ENCODE measurements at regions not wholly inside any gene's neighbourhood (a gene's known extent, or its start where the extent isn't known, plus 50 kb on each side); places are given as distances from the start of the nearest gene placed in this dataset.

DNA sequence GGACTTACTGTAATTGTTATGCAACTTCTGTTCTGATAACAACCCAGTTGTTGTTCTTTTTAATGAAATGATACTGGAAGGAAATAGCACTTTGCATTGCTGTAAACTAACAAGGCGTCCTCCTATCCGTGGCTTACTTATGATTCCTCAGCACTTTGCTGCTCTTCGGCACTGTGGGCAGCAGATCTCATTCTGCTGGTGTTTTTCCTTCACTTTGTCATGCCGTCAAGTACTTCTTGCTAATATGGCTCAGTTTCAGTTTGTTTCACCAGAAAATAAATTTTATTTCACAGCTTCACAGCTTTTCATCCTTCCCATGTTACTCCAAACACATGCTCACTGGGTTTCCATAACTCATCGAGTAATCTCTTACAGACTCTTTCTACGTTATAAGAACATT lies 289.3 kb downstream of the MEIS1 start:
- H3K9me3 ChIP-seq (ENCODE audit: control insufficient read depth, insufficient read depth, low read length): no peaks in the 10 kb centered on the region
- no peak overlapping the region for H3K4me3 ChIP-seq (ENCODE audit: low read depth, low read length)
- peaks cover 16% of the 10 kb centered on the region for H3K4me1 ChIP-seq (ENCODE audit: control insufficient read depth, insufficient read depth, low read length)
- no peaks in the 10 kb centered on the region for H3K27me3 ChIP-seq (ENCODE audit: control insufficient read depth, insufficient read depth, low read length)
- H3K9ac ChIP-seq (ENCODE audit: low read depth, low read length): no peak overlapping the region
- no peaks in the 10 kb centered on the region for H3K36me3 ChIP-seq (ENCODE audit: control insufficient read depth, insufficient read depth, low read length)
- H3K27ac ChIP-seq (ENCODE audit: low read depth, low read length): no peak overlapping the region

DNA sequence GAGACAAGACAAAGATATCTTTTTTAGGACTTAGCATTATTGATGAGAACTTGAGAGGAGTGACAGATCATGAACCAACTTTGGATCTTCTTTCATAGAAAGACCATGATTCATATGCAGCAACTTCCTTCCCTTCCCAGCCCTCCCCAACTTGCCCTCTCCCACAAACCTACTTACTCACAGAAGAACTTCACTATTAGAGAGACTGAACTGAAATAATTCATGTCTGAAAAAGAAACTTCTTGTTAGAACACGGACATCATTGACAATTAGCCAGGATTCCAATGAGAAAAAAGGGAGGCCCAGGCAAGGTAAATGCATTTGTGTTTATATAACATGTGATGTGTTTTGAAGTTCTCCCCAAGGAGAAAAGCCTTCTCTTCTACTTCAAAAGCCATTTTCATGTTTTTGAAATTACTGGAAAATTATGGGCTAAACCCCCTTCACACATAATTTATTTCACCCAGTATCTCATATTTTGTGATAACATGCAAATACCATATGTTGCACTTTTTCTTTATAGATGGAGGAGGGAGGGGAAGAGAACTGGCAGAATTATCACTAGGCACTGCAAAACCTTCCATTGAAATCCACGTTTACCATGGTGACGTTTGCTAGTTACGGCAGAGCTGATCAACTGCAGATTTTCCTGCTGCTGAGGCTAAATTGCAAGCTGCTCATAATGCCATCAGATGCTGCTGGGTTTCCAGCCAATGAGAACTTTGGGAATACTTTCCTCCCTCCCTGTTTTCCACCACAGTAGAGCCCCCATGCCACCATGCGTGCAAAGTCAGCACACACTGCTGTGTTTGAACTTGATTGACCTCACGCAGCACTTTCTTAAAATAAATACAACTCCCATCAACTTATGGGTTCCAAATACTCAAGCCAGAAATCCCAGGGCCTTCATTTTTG lies 294.7 kb downstream of the MEIS1 start:
- Histone ChIP-seq H3K4me1 (ENCODE audit: control insufficient read depth, insufficient read depth, low read length) (peaks cover 8% of the 10 kb centered on the region), H3K9ac (ENCODE audit: low read depth, low read length) (no peak overlapping the region), H3K9me3 (ENCODE audit: control insufficient read depth, insufficient read depth, low read length) (no peaks in the 10 kb centered on the region), H3K4me3 (ENCODE audit: low read depth, low read length) (no peak overlapping the region), H3K27ac (ENCODE audit: low read depth, low read length) (no peak overlapping the region), H3K36me3 (ENCODE audit: control insufficient read depth, insufficient read depth, low read length) (no peaks in the 10 kb centered on the region), H3K27me3 (ENCODE audit: control insufficient read depth, insufficient read depth, low read length) (no peaks in the 10 kb centered on the region)

DNA sequence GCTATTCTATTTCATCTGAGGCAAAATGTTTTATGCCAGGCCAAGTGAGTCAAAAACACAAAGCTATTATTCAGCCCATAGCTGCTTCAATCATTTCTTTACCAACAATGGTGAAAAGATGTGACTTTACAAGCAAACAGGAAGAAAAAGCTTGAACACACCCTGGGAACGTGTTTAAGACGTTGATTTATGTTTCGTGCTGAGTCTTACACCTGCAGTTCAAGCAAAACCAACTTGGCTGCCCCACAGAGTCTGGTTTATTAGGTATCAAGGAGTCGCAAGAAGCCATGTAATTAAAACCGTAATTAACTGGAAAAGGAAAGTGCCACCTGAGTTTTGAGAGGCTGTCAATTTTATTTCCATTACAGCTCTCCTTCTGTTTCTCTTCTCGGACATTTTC lies 295.5 kb downstream of the MEIS1 start:
- Histone ChIP-seq H3K9ac (ENCODE audit: low read depth, low read length) (no peak overlapping the region), H3K4me3 (ENCODE audit: low read depth, low read length) (no peak overlapping the region), H3K9me3 (ENCODE audit: control insufficient read depth, insufficient read depth, low read length) (no peaks in the 10 kb centered on the region), H3K4me1 (ENCODE audit: control insufficient read depth, insufficient read depth, low read length) (peaks cover 4% of the 10 kb centered on the region; the same call in 1 of the 2 replicates), H3K36me3 (ENCODE audit: control insufficient read depth, insufficient read depth, low read length) (no peaks in the 10 kb centered on the region), H3K27me3 (ENCODE audit: control insufficient read depth, insufficient read depth, low read length) (no peaks in the 10 kb centered on the region), H3K27ac (ENCODE audit: low read depth, low read length) (no peak overlapping the region)

DNA sequence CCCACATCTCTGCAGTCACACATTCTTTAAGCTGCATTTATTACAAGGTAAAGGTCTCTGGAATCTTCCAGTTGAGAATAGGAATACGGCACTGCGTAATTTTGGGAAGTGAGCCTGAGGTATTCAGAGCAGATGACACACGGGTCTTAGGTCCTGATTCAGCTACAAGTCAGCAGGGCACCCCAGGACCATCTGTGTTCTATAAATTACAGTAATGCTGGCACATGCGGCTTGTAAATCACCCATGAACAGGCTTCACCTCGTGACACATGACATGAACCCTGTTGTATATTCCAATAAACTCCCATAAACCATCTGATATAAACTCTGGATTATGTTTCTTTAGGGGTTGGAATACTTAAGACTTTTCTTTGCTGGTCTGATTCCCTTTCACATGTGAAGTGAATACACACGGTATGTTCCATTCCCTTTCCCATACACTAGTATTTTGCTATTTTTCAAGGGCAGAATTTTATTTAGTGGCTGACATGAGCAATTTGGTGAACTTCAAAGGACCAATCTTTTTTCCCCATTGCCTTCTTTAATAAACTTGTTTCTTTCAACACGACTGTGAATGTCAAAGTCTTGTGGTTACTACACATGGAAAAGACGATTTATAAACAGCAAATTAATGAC lies 298.6 kb downstream of the MEIS1 start:
- Histone ChIP-seq H3K27me3 (ENCODE audit: control insufficient read depth, insufficient read depth, low read length) (no peaks in the 10 kb centered on the region), H3K9ac (ENCODE audit: low read depth, low read length) (no peak overlapping the region), H3K36me3 (ENCODE audit: control insufficient read depth, insufficient read depth, low read length) (no peaks in the 10 kb centered on the region), H3K9me3 (ENCODE audit: control insufficient read depth, insufficient read depth, low read length) (no peaks in the 10 kb centered on the region), H3K27ac (ENCODE audit: low read depth, low read length) (no peak overlapping the region), H3K4me3 (ENCODE audit: low read depth, low read length) (no peak overlapping the region), H3K4me1 (ENCODE audit: control insufficient read depth, insufficient read depth, low read length) (peaks cover 3% of the 10 kb centered on the region; the same call in 1 of the 2 replicates)

DNA sequence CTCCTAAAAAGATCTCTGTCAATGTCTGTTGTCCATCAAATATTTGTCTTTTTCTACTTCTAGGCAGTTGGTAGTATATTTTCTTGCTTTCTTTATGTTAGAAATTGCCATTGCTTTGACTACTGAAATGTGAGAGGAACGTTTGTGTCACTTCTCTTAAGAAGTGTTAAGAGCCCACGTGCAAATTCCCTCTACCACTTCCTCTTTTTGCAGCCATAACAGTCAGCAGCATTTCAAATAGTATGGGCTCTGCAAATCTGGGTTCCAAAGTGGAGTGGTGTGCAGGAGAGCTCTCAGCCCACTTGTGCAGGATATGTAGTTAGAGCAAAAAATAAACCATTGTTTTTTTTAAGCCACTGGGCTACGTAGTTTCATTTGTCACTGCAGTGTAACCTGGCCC lies 314.0 kb downstream of the MEIS1 start:
- Histone ChIP-seq H3K9me3 (ENCODE audit: control insufficient read depth, insufficient read depth, low read length) (no peaks in the 10 kb centered on the region), H3K4me3 (ENCODE audit: low read depth, low read length) (no peak overlapping the region), H3K36me3 (ENCODE audit: control insufficient read depth, insufficient read depth, low read length) (no peaks in the 10 kb centered on the region), H3K4me1 (ENCODE audit: control insufficient read depth, insufficient read depth, low read length) (no peaks in the 10 kb centered on the region), H3K27ac (ENCODE audit: low read depth, low read length) (no peak overlapping the region), H3K27me3 (ENCODE audit: control insufficient read depth, insufficient read depth, low read length) (no peaks in the 10 kb centered on the region), H3K9ac (ENCODE audit: low read depth, low read length) (no peak overlapping the region)

DNA sequence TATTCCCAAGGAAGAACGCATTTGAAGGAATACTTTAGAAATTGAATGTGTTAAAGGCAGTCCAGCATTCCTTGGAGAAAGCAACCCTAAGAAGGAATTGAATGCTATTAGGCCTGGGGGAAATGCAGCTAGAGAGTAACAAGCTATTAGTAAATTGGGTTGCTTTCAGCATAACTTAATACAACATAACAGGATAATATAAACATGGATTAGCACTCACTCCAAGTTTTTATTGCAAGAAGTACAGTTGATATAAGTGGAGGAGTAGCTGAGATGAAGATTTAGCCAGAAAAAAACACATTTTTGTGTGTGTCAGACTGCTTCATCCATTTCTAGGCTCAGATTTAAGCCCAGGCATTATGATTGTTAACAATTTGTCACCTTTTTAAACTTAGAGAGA lies 314.6 kb downstream of the MEIS1 start:
- Histone ChIP-seq H3K36me3 (ENCODE audit: control insufficient read depth, insufficient read depth, low read length) (no peaks in the 10 kb centered on the region), H3K4me3 (ENCODE audit: low read depth, low read length) (no peak overlapping the region), H3K9me3 (ENCODE audit: control insufficient read depth, insufficient read depth, low read length) (no peaks in the 10 kb centered on the region), H3K4me1 (ENCODE audit: control insufficient read depth, insufficient read depth, low read length) (no peaks in the 10 kb centered on the region), H3K27me3 (ENCODE audit: control insufficient read depth, insufficient read depth, low read length) (no peaks in the 10 kb centered on the region), H3K27ac (ENCODE audit: low read depth, low read length) (no peak overlapping the region), H3K9ac (ENCODE audit: low read depth, low read length) (no peak overlapping the region)

DNA sequence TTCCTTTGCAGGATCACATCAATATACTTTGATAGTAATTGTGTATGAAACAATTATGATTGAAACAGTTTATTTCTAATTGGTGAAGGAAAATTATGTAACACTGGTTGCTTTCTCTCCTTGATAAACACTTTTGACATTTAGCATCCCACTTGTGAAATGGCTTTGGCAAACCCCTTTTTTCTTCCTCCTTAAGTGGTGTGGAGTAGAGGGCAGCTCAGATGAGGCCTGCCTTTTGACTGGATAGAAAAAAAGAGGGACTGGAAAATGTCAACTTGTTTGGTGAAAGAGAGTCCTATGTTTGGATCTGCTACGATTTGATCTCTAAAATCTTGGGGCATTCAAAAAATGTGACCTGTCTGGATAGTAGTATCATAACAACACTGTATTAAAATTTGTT lies 318.3 kb downstream of the MEIS1 start:
- Histone ChIP-seq H3K9ac (ENCODE audit: low read depth, low read length) (no peak overlapping the region), H3K9me3 (ENCODE audit: control insufficient read depth, insufficient read depth, low read length) (no peaks in the 10 kb centered on the region), H3K4me1 (ENCODE audit: control insufficient read depth, insufficient read depth, low read length) (peaks cover 10% of the 10 kb centered on the region; the same call in 1 of the 2 replicates), H3K4me3 (ENCODE audit: low read depth, low read length) (no peak overlapping the region), H3K36me3 (ENCODE audit: control insufficient read depth, insufficient read depth, low read length) (no peaks in the 10 kb centered on the region), H3K27me3 (ENCODE audit: control insufficient read depth, insufficient read depth, low read length) (no peaks in the 10 kb centered on the region), H3K27ac (ENCODE audit: low read depth, low read length) (no peak overlapping the region)

DNA sequence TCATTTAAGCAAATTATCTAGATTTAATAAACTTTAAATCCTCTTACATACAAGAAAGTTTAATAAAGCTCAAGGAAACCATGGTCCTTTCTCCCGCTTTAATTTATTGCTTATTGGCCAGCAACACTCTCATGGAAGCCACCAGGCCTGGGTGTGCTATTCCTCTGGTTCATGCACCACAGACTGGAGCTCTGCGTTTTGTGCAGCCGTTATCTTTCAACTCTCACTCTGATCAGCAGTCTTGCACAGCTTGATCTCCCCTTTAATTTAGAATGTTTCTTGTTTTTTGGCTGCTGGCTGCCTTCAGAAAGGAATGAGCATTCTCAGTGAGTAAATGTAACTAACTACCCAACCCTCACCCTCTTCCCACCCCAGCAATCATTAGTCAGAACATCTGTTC lies 318.7 kb downstream of the MEIS1 start:
- no peak overlapping the region for H3K4me3 ChIP-seq (ENCODE audit: low read depth, low read length)
- H3K27me3 ChIP-seq (ENCODE audit: control insufficient read depth, insufficient read depth, low read length): no peaks in the 10 kb centered on the region
- no peak overlapping the region for H3K9ac ChIP-seq (ENCODE audit: low read depth, low read length)
- peaks cover 10% of the 10 kb centered on the region; the same call in 1 of the 2 replicates for H3K4me1 ChIP-seq (ENCODE audit: control insufficient read depth, insufficient read depth, low read length)
- no peaks in the 10 kb centered on the region for H3K9me3 ChIP-seq (ENCODE audit: control insufficient read depth, insufficient read depth, low read length)
- no peaks in the 10 kb centered on the region for H3K36me3 ChIP-seq (ENCODE audit: control insufficient read depth, insufficient read depth, low read length)
- no peak overlapping the region for H3K27ac ChIP-seq (ENCODE audit: low read depth, low read length)

DNA sequence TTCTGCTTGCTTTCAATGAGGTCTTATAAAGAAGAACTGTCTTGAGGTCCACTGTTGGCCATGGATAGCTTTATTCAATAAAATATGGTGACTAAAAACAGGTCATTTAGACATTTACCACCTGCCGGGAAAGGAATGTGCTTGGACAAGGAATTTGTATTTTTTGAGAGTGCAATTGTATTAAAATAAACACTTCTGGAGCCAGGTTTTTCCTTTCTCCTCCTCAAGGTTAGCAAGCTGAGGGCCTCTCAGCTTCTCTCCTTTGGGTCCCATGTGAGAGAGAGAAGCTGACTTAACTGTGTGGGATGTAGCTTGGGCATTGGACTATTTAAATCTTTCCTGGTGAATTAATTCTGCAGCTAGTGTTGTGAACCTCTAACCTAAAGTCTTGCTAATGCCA lies 321.0 kb downstream of the MEIS1 start:
- Histone ChIP-seq H3K9ac (ENCODE audit: low read depth, low read length) (no peak overlapping the region), H3K9me3 (ENCODE audit: control insufficient read depth, insufficient read depth, low read length) (no peaks in the 10 kb centered on the region), H3K36me3 (ENCODE audit: control insufficient read depth, insufficient read depth, low read length) (no peaks in the 10 kb centered on the region), H3K27me3 (ENCODE audit: control insufficient read depth, insufficient read depth, low read length) (no peaks in the 10 kb centered on the region), H3K4me1 (ENCODE audit: control insufficient read depth, insufficient read depth, low read length) (peaks cover 10% of the 10 kb centered on the region; the same call in 1 of the 2 replicates), H3K27ac (ENCODE audit: low read depth, low read length) (no peak overlapping the region), H3K4me3 (ENCODE audit: low read depth, low read length) (no peak overlapping the region)

DNA sequence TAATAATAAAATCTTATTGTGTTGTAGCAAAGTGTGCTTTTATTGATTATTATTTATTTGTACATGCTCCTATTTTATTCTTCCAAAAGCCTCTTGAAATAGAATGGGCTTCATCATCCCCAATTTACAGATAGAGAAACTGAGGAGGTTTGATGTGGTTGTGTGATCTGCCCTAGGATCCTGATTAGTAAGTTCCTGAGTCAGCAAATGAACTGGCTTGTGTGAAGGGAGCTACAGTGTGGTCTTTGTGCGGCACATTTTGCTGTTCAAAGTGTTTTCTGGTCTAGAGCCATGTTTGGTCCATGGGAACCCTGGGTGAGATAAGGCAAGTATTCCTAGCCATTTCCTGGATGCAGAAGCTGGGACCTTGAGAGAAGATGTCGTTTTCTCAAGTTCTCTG lies 326.9 kb downstream of the MEIS1 start:
- Histone ChIP-seq H3K36me3 (ENCODE audit: control insufficient read depth, insufficient read depth, low read length) (no peaks in the 10 kb centered on the region), H3K27me3 (ENCODE audit: control insufficient read depth, insufficient read depth, low read length) (no peaks in the 10 kb centered on the region), H3K9ac (ENCODE audit: low read depth, low read length) (no peak overlapping the region), H3K4me1 (ENCODE audit: control insufficient read depth, insufficient read depth, low read length) (no peaks in the 10 kb centered on the region), H3K27ac (ENCODE audit: low read depth, low read length) (no peak overlapping the region), H3K9me3 (ENCODE audit: control insufficient read depth, insufficient read depth, low read length) (no peaks in the 10 kb centered on the region), H3K4me3 (ENCODE audit: low read depth, low read length) (no peak overlapping the region)

DNA sequence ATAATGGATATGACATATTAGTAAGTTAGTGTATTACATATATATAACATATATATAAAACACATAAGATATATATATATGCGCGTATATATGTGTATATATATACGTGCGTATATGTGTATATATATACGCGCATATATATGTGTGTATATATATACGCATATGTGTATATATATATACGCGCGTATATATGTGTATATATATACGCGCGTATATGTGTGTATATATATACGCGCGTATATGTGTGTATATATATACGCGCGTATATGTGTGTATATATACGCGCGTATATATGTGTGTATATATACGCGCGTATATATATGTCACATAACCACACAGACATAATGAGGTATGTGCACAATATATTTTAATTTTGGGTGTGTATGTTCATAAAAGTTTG lies 327.8 kb downstream of the MEIS1 start:
- Histone ChIP-seq H3K9me3 (ENCODE audit: control insufficient read depth, insufficient read depth, low read length) (no peaks in the 10 kb centered on the region), H3K9ac (ENCODE audit: low read depth, low read length) (no peak overlapping the region), H3K27ac (ENCODE audit: low read depth, low read length) (no peak overlapping the region), H3K36me3 (ENCODE audit: control insufficient read depth, insufficient read depth, low read length) (no peaks in the 10 kb centered on the region), H3K4me3 (ENCODE audit: low read depth, low read length) (no peak overlapping the region), H3K4me1 (ENCODE audit: control insufficient read depth, insufficient read depth, low read length) (no peaks in the 10 kb centered on the region), H3K27me3 (ENCODE audit: control insufficient read depth, insufficient read depth, low read length) (no peaks in the 10 kb centered on the region)

Measured in HUES48 (cell line).